Activated gamma-delta T cell treated with Interleukin-2 at 50 U/mL for 16 hours (primary cell): ENCODE measurements at regions not wholly inside any gene's neighbourhood (a gene's known extent, or its start where the extent isn't known, plus 50 kb on each side); places are given as distances from the start of the nearest gene placed in this dataset.

ENCODE experiments used
- DNase-seq: peaks from one replicate; pipeline ENCODE4 v3.0.0-alpha.2; 2020

DNA sequence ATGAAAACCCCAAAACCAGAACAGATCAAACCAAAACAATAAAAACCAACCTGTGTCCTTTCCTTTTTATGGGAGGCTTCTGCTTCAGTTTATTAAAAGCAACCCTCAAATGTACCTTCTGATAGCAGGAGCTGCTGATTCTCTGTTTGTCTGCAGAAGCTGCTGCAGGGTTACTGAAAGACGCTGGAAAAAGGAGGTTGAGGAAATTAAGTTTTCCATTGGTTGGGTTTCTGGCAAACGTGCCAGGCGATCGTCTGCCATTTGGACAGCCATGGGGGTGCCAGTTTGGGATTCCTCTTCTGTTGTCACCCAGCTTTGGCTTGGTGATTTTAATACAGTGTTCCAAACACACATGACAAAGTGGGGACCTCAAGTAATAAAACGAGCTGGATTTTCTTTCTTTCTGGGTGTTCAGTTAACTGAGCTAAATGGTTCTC is 185.4 kb upstream of the ZFHX3 start:
- no peak for DNase-seq

DNA sequence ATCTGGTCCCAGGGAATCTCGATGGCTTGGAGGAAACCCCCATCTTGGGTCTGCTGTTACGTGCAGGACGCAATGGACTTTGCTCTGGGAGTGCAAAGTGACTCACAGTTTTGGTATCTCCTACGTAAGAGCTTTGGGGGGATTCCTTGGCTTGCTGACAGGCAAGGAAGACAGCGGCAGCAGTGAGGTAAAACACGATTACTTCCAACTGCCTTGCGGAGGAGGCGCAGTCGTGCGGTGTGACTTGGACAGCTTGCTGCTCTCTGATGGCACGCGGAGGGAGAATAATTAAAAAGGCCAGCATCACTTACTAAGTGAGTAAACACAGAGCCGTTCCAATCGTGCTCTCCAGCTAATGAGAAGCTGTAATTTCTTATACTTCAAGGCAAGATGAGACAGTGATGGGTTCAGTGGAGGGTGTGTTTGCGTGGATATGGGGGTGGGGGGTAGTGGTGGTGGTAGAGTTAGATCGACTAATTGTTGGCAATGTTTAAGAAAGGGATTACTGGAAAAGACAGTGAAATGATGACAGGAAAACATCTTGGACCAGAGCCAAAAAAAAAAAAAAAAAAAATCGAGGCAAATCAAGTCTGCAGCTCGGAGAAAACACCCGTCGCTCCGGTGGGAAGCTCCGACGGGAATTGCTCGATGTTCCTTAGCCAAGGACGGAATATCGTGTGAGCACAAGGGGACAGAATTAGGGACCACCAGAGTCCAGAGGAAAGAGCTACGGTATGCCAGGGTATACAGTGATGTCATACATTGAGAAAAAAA is 184.8 kb upstream of the ZFHX3 start:
- no peak for DNase-seq

DNA sequence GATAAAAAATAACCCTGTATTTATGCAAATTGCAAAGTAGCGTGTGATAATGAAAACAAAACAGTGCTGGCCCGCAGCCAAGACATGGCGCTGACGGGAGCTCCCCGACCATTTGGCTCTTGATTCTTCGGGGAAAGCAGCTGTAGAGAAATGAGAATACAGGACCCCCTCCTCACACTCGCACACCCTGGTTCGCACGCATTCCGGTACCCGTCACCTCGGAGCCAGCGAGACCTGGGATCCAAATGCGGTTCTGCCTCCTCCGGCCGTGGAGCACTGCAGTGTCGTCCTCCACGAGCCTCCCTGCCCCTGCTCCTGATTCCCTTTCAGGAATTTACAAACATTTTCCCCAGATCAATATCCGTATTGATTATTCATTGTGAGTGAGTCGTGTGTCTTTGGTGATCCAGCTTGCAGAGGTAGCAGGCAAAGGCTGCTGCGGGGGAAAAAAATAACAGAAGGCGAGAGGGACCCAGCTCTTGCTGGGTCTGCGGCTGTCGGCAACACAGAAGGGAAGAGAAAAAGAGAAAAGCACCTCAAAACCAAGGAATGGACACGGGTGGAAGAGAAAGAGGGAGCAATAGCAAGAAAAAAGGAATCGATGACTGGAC is 184.1 kb upstream of the ZFHX3 start:
- DNase-seq, result no peak

DNA sequence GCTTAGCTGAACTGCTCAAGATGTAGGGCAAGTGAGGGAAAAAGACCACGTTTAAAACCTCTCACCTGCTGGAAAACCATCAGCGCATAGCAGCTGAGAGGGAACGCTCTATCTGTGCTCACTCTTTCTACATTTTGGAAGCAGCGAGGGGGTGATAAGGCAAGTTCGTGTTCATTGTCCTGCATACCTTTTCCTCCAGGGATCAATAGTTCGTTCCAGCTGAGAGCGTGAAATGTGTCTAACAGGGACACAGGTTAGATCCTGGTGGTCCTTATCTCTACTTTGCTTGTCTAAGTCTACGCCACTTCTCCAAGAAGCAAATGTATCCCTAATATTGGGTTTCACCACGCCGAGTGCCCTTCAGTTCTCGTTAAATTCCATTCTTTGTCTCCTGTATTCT is 183.5 kb upstream of the ZFHX3 start:
- no peak for DNase-seq

DNA sequence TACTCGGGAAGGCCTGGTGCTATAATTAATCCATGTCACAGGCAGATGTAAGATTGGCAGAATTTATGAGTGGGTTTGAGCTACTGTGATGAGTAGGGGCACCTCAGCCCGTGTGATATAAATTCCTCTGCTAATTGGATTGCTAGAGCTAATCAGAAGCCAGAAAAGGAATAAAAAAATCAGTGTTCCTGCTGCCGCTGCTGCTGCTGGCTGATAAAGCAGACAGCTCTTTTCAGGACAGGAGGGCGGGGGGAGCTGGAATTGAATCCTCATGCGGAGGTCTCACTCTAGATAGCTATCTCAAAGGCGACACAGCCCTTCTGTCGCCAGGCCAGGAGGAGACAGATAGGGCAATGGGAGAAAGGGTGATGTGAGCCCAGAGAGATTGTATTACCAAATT is 182.7 kb upstream of the ZFHX3 start:
- DNase-seq, result no peak

DNA sequence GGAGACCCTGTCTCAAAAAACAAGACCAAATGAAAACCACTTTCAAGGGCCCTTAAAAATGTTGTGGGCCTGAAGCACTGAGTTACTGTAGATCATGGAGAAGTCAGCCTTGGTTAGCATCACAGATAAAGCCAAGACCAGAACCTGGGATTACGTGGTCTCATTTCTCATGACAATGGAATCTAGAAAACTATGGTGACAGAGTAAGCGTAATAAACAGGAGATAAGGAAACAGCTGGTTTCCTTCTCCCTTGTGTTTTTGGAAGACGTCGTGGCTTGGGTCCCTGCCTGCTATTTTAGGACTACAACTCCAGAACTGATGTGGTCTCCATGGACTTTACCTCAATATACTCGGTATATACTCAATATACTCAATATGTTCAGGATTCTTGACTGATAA is 180.7 kb upstream of the ZFHX3 start:
- no peak for DNase-seq

DNA sequence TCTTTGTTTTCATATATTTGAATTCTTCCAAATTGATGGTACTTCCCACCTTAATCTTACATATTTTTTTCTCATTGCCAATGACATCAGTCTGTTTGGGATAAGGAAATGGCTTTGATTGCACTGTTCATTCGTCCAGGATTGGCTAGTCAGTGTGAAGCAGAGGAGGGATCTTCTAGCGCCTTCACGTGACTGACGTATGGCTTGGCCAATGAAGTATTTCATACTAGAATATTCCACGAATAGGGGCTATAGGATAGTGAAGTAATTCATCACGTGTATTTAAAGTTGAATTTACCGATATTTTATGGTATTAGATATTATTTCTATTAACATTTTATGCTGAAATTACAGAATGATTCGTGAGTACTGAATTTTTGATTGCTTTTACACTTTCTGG is 178.7 kb upstream of the ZFHX3 start:
- no peak for DNase-seq

DNA sequence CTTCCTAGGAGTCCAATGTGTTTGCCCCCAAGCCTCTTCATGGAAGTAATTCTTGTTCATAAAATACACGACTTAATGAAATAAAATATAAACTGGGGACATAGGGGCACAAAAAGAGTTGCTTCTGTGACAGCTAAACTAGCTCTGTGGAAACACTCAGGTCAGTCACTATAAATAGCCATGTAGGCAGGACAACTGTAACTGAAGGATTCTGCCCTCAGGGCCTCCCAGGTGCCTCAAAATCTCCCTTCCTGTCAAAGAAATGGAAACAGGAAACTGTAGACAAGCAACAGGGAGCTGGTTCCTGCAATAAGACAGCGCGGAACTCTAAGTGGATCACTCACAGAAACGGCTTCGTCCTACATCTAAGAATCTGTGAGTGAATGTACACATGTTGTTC is 178.1 kb upstream of the ZFHX3 start:
- no peak for DNase-seq

DNA sequence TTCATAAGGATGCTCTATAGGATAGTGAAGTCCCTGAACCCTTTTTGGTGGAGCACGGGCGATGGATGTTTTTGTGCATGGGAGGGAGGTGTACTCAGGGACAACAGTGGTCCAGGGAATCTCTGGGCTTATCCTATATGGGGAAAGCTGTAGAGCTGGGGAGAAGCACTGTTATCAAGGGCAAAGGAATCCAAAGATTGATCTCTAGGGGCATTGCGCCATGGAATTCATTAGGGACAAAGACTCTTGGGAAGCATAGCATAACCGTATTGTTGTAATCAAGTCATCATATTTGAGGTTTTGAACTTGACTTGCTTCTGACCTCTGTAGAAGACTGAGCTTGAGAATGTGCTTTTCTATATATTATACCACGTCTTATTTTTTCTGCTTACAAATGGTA is 172.9 kb upstream of the ZFHX3 start:
- DNase-seq, result no peak

DNA sequence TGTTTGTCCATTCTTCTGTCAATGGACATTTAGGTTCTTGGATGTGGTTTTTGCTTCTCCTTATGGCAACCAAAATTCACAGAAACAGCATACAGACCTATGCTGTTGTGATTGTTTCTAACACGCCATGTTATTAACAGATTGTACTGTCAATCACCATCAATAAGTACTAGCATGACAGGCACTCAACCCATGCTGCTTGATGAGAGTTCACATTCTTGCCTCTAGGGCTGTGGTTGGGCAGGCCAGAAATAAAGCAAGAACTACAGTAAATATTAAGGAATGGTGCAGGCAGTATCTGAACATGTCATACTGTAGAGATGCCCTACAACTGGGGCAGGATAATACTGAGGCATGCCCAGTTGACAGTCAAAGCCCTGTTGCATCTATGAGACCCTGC is 171.2 kb upstream of the ZFHX3 start:
- no peak for DNase-seq

DNA sequence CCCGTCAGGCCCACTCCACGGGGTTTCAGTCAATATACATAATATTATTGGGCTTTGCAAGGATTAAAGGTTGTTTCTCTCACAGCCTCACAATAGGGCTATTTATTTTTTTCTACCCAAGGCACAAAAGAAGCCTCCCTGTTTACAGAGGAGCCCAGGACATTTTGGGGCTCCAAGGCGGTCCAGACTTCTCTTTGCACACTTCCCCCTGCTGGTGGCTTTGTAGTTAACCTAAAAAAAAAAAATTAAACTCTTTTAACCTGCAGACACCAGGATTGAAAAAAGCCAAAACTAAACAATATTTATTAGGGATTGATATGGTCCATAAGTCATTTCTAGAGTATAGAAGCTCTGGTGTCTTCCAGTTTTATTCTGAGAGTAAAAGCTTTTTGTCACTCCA is 169.7 kb upstream of the ZFHX3 start:
- DNase-seq, result no peak

DNA sequence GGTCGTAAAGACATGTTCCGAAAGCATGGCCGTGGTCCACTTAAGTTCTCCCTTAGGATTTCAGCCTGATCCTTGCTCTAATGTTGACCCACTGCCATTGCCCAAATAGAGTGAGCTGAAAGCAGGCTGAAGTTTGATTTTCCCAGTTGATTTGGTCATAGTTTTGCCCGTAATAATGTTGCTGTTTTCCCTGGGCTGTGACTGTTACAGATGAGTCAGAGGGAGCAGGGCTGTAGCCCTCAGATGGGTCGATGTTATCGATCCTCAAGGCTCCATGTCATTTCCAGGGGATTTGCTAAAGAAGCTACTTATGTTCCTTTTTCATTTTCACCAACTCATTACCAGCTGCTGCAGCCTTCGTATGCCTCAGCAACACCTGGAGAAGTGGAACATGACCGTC is 169.0 kb upstream of the ZFHX3 start:
- no peak for DNase-seq

DNA sequence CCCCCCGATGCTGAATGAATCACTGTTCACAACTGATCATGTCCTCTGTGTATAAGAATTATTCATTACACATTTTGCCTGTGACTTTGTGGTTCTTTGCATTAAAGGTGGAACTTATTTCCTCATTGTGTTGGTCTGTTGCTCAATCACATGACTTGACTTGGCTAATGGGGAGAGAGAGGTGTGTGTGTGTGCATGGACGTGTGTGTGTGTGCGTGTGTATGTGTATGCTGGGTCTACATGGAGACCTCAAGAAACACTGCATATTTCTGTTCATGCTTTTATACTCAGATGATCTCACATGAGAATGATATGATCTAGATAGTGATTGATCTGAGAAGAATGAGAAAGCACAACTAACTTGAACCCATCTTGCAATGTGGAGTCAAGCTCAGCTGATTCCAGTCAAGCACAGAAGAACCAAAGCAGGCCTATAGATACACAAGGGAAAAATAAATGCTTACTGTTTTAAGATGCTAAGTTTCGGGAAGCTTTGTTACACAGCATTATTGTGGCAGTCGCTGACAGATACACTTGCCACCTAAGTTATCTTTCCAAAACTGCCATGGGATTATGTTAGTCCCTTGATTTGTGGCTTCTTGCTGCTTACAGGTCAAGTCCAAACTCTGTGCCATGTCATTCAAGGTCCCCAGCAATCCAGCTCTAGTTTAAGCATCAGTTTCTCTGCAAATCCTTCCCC is 167.9 kb upstream of the ZFHX3 start:
- DNase-seq, result no peak

DNA sequence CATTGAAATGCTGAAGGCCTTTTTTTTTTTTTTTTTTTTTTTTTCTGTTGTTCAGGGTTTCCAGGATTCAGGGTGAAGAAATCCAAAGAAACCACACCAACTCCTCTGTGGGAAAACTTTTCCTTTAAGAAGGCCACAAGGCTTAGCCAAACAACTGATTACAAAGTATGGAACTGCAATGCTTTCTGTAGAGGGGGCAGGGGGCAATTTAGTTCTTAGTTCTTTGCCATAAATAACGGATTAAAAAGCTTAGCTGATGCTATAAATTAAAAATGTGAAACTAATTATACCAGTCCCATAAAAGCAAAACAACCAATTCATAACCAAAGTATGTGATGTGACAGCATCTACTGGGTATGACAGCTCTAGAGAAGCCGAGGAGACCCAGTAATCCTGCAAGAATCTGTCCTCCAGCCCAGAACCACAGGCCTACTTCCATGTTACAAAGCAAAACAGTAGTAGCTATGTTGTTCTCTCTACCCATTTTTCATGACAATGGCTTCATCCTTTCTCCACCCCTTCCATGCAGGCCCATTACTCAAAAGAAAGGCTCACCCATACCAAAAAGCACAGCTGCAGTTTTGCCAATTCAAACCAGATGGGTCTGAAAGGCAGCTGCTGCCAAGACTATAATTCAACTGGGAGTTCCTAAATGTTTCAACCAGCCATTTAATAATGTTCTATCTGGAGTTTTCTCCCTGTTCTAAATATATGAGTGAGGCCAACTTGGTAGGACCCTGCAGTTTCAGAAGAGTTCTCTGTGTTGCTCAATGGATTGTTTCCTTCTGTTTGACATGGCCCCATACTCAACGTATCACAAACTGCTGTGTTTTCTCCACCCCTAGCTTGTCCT is 167.1 kb upstream of the ZFHX3 start:
- no peak for DNase-seq

DNA sequence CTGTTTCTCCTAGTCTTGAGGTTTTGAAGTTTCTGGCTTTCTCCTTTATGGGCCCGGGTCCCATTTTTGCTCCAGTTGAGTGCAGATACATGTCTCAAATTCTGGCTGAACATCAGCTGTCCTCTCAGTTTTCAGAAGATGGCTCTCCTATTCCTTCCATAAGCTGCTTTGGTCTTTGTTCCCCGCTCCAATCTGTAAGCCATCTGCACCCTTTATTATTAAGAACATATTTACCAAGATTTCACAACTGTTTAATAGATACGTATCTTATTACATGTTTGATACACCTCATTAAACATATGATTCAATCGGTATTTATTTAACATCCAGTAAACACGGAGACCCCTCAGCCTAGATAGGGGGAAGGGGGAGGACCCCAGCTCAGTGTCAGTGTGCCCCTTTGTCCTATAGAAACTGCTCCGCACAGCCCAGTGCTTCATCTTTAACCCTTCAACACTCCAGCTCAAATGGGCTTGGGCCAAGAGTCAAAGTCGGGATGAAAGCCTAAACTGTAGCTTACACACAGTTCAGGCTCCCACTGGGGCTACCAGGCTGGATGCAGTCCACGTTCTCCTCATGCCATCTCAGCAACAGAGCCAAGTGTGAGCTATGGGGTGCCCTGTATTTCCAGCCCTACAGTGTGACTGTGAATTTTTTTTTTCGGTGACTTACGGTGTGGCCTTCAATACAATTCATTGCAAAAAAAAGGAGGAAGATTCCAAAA is 166.0 kb upstream of the ZFHX3 start:
- DNase-seq, result no peak

DNA sequence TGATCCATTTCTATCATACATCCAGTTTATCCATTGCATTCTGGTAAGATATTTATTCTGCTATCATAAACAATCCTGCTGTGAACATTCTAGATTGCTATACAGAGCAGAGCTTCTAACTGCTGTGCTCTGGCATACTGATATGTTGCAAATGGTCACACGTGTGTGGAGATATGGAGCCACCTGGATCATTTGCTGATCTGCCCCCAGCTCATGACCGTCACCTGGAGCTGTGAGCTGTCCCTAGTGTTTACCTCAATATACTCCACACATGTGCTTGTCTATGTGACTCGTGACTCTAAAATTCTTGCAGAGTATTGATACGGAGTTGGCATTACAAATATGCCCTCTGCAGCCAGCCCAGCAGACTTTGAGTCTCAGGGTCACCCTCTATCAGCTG is 164.5 kb upstream of the ZFHX3 start:
- no peak for DNase-seq

DNA sequence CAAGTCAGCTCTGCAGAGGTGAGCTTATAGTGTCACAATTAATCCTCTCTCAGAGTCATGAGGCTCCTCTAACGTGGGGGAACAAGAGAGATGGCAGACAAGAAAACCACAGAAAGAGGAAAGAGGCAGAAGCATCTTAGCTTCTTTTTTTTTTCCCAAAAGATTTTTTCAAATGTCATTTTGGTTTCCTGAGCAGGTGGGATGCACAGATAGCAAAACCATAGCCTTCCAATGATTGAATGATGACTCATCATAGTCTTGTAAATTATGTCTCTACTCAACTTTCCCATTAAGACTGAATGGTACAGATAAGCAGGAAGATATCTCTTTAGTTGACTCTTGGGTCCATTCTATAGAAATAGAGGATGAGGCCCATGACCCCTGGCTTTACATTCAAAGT is 162.8 kb upstream of the ZFHX3 start:
- DNase-seq, result no peak

DNA sequence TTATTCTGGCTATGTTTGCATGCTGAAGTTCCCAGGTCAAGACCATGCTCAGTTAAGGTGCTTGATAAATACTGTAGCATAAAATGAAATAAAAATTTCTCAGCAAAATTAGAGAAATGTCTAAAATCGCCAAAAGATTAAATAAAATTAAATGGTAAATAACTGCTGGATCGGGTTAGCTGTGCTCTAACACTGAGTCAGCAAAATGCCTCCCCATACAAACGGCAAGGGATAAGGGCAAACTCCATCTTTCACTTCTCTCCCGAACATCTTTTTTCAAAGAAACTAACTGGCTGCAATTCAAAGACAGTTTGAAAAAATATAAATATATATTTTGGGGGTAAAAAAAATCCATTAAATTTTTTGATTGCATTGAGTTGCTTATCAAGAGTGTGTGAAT is 162.2 kb upstream of the ZFHX3 start:
- DNase-seq, result no peak

DNA sequence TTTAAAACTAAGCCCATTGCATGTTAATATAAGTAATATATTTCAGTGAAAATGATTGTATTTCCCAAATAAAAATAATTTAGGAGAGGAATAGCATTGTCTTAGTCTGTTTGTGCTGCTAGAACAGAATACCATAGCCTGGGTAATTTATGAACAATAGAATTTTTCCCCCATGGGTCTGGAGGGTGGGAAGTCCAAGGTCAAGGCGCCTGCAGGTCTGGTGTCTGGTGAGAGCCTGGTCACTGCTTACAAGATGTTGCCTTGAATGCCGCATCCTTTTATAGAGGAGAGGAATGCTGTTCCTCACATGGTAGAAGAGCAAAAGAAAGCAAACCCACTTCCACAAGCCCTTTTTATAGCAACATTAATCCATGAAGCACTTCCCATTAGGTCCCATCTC is 161.3 kb upstream of the ZFHX3 start:
- DNase-seq, result no peak

DNA sequence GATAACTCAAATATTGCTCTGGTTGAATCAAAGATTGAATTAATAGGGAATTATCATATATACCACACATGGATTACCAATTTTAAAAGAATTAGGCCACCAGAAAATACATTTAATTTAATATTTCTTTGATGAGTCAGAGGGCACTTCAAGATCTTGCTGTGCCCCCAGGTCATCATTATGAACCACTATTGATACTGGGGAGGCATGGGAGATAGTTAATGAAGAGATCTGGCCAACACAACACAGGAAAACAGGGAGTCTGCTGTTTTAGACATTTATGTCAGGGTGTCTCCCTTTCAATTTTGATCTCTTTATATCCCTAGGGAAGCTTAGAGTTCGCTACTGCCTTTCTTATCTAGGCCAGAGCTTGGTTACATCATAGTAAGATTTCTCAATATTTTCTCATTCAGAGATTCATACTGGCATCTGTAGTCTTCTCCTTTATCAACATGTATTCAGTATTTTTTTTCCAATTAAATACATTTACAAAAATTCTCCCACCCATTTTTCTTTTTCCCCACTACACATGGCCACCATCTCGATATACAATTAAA is 158.3 kb upstream of the ZFHX3 start:
- no peak for DNase-seq

DNA sequence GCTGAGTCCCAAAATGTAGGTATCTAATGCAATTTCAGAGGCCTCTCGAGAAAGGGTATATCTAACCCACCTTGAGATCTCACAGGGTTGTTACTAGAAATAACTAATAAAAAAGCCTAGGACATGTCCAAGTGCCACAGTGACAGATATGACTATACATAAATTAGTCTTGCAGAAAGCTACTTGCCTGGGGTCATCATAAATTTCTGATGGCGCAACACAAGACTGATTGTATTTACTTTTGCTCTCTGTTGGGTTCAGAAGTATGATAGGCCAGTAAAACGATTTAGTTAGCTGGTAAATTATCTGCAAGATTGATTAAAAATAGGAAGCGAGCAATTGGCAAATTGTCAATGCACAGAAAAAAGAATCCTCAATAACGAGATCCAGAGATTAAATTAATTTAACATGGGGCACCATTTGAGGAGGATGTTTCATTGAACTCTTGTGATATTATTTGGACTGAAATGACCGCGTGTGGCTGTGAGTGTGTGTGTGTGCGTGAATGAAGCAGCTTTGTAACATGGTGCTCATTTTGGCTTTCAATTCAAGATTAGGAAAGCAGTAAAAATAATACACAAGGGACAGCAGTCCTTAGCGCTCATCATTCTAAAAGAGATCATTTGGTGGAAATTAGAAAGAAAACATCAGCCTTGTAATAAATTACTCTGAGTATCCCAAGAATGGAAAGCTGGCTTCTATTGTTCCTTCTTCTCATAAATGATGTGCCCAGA is 157.4 kb upstream of the ZFHX3 start:
- no peak for DNase-seq
